ENCODE measurements at regions not wholly inside any gene's neighbourhood (a gene's known extent, or its start where the extent isn't known, plus 50 kb on each side); places are given as distances from the start of the nearest gene placed in this dataset.

DNA sequence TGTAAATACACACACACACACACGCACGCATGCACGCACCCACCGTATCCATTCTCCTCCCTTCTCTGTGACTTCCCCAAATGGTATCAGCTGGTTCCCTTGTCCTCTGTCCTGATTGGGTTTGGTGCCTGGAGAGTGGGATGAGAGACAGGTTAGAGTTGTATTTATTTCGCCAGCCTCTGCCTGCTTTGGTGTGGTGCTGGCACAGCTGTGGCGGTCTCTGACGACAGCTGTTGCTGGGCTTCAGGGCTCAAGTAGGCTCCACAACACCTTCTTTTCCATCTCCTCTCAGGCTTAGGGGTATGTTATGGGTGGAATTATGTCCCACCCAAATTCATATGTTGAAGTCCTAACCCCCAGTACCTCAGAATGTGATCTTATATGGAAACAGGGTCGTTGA lies 94.9 kb upstream of the ITGA6 start:
- TF ChIP-seq, protein P1, sequence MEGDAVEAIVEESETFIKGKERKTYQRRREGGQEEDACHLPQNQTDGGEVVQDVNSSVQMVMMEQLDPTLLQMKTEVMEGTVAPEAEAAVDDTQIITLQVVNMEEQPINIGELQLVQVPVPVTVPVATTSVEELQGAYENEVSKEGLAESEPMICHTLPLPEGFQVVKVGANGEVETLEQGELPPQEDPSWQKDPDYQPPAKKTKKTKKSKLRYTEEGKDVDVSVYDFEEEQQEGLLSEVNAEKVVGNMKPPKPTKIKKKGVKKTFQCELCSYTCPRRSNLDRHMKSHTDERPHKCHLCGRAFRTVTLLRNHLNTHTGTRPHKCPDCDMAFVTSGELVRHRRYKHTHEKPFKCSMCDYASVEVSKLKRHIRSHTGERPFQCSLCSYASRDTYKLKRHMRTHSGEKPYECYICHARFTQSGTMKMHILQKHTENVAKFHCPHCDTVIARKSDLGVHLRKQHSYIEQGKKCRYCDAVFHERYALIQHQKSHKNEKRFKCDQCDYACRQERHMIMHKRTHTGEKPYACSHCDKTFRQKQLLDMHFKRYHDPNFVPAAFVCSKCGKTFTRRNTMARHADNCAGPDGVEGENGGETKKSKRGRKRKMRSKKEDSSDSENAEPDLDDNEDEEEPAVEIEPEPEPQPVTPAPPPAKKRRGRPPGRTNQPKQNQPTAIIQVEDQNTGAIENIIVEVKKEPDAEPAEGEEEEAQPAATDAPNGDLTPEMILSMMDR (IDR thresholded peaks at IDR 0.05 in 8 of 11, conservative IDR thresholded peaks at IDR 0.05 in 3 of 11) = no peak
- TF ChIP-seq POLR2A (IDR thresholded peaks at IDR 0.05) (no peak), POLR2AphosphoS5 (IDR thresholded peaks at IDR 0.05) (no peak)

Data from spleen (tissue), 7 donors.